GM18519 (cell line): ENCODE measurements at regions not wholly inside any gene's neighbourhood (a gene's known extent, or its start where the extent isn't known, plus 50 kb on each side); places are given as distances from the start of the nearest gene placed in this dataset.

Source experiments
- ATAC-seq: cut with Tn5 transposase; IDR thresholded peaks from one replicate; pipeline ENCODE4 v1.9.1; 2021; ENCODE audit warnings: mild to moderate bottlenecking, moderate library complexity; ENCODE audit not compliant: unreplicated experiment, low FRiP score

GRCh38 chr15:92224843-92225242, 168.8 kb upstream of the ST8SIA2 start:
- no peak for ATAC-seq

- peak; percentile 56 for ATAC-seq
Observed at GRCh38 chr15:92226020-92226612, 167.6 kb upstream of the ST8SIA2 start.

GRCh38 chr15:92228830-92229229, 164.9 kb upstream of the ST8SIA2 start:
- ATAC-seq, result no peak

- ATAC-seq, result no peak
Observed at GRCh38 chr15:92231461-92231860, 162.2 kb upstream of the ST8SIA2 start.

GRCh38 chr15:92232317-92232716, 161.4 kb upstream of the ST8SIA2 start:
- ATAC-seq, result no peak

GRCh38 chr15:92232876-92233275, 160.8 kb upstream of the ST8SIA2 start:
- no peak for ATAC-seq

- ATAC-seq, result no peak
Observed at GRCh38 chr15:92243227-92243626, 150.5 kb upstream of the ST8SIA2 start.

- ATAC-seq, result no peak
Observed at GRCh38 chr15:92244703-92245102, 149.0 kb upstream of the ST8SIA2 start.

GRCh38 chr15:92247649-92248242, 145.9 kb upstream of the ST8SIA2 start:
- no peak for ATAC-seq

GRCh38 chr15:92266796-92267685, 126.6 kb upstream of the ST8SIA2 start:
- no peak for ATAC-seq

- no peak for ATAC-seq
Observed at GRCh38 chr15:92268900-92269299, 124.8 kb upstream of the ST8SIA2 start.

- ATAC-seq, result no peak
Observed at GRCh38 chr15:92271179-92271578, 122.5 kb upstream of the ST8SIA2 start.

- ATAC-seq, result no peak
Observed at GRCh38 chr15:92272106-92272505, 121.6 kb upstream of the ST8SIA2 start.

GRCh38 chr15:92273286-92273685, 120.4 kb upstream of the ST8SIA2 start:
- ATAC-seq, result no peak

GRCh38 chr15:92273723-92274122, 120.0 kb upstream of the ST8SIA2 start:
- ATAC-seq, result no peak

- no peak for ATAC-seq
Observed at GRCh38 chr15:92277776-92278175, 115.9 kb upstream of the ST8SIA2 start.

GRCh38 chr15:92283813-92284212, 109.9 kb upstream of the ST8SIA2 start:
- no peak for ATAC-seq

GRCh38 chr15:92288755-92289154, 104.9 kb upstream of the ST8SIA2 start:
- ATAC-seq, result peak; percentile 89

GRCh38 chr15:92289733-92290132, 103.9 kb upstream of the ST8SIA2 start:
- no peak for ATAC-seq

GRCh38 chr15:92290359-92290992, 103.2 kb upstream of the ST8SIA2 start:
- ATAC-seq, result no peak

- ATAC-seq, result no peak
Observed at GRCh38 chr15:92291900-92292299, 101.8 kb upstream of the ST8SIA2 start.
